ENCODE measurements at regions not wholly inside any gene's neighbourhood (a gene's known extent, or its start where the extent isn't known, plus 50 kb on each side); places are given as distances from the start of the nearest gene placed in this dataset.

GRCh38 chr16:51365715-51366114 is 214.6 kb upstream of the SALL1 start:
- DNase-seq (ENCODE audit: low spot score): no peak
- no peaks in the 10 kb centered on the region for H3K36me3 ChIP-seq
- no peaks in the 10 kb centered on the region for H3K9me3 ChIP-seq
- no peak for TF ChIP-seq CTCF (IDR thresholded peaks at IDR 0.05)
- H3K4me3 ChIP-seq: no peak overlapping the region
- H3K4me1 ChIP-seq (ENCODE audit: control insufficient read depth in 1 of 2, low read depth in 2 of 2): no peaks in the 10 kb centered on the region
- H3K27ac ChIP-seq: no peak overlapping the region
- no peaks in the 10 kb centered on the region for H3K27me3 ChIP-seq (replicated peaks; ENCODE audit: insufficient read depth)
- no peak for ATAC-seq (ENCODE audit: insufficient number of reproducible peaks, low FRiP score, low read depth)

GRCh38 chr16:51359141-51359955 is 208.3 kb upstream of the SALL1 start:
- H3K27ac ChIP-seq: no peak overlapping the region
- ATAC-seq (ENCODE audit: insufficient number of reproducible peaks, low FRiP score, low read depth): peak; percentile 7
- no peak for TF ChIP-seq CTCF (IDR thresholded peaks at IDR 0.05)
- H3K36me3 ChIP-seq: no peaks in the 10 kb centered on the region
- H3K27me3 ChIP-seq (replicated peaks; ENCODE audit: insufficient read depth): no peaks in the 10 kb centered on the region
- no peaks in the 10 kb centered on the region for H3K9me3 ChIP-seq
- H3K4me3 ChIP-seq: no peak overlapping the region
- no peak for DNase-seq (ENCODE audit: low spot score)
- no peaks in the 10 kb centered on the region for H3K4me1 ChIP-seq (ENCODE audit: control insufficient read depth in 1 of 2, low read depth in 2 of 2)

- H3K4me3 ChIP-seq: no peak overlapping the region
- no peaks in the 10 kb centered on the region for H3K27me3 ChIP-seq (replicated peaks; ENCODE audit: insufficient read depth)
- H3K4me1 ChIP-seq (ENCODE audit: control insufficient read depth in 1 of 2, low read depth in 2 of 2): no peaks in the 10 kb centered on the region
- no peaks in the 10 kb centered on the region for H3K36me3 ChIP-seq
- no peak for TF ChIP-seq CTCF (IDR thresholded peaks at IDR 0.05)
- no peaks in the 10 kb centered on the region for H3K9me3 ChIP-seq
- ATAC-seq (ENCODE audit: insufficient number of reproducible peaks, low FRiP score, low read depth) (no peak), DNase-seq (ENCODE audit: low spot score) (no peak)
- no peak overlapping the region for H3K27ac ChIP-seq
Measured at GRCh38 chr16:51357839-51358238, 206.8 kb upstream of the SALL1 start.

- no peak overlapping the region for H3K4me3 ChIP-seq
- H3K27ac ChIP-seq: no peak overlapping the region
- no peak for TF ChIP-seq CTCF (IDR thresholded peaks at IDR 0.05)
- H3K36me3 ChIP-seq: no peaks in the 10 kb centered on the region
- DNase-seq (ENCODE audit: low spot score) (no peak), ATAC-seq (ENCODE audit: insufficient number of reproducible peaks, low FRiP score, low read depth) (no peak)
- H3K27me3 ChIP-seq (replicated peaks; ENCODE audit: insufficient read depth): no peaks in the 10 kb centered on the region
- no peaks in the 10 kb centered on the region for H3K4me1 ChIP-seq (ENCODE audit: control insufficient read depth in 1 of 2, low read depth in 2 of 2)
- no peaks in the 10 kb centered on the region for H3K9me3 ChIP-seq
Measured at GRCh38 chr16:51355875-51356274, 204.8 kb upstream of the SALL1 start.

- Histone ChIP-seq H3K4me1 (ENCODE audit: control insufficient read depth in 1 of 2, low read depth in 2 of 2) (no peaks in the 10 kb centered on the region), H3K4me3 (no peak overlapping the region), H3K9me3 (no peaks in the 10 kb centered on the region), H3K27me3 (replicated peaks; ENCODE audit: insufficient read depth) (no peaks in the 10 kb centered on the region), H3K36me3 (no peaks in the 10 kb centered on the region), H3K27ac (no peak overlapping the region)
- ATAC-seq (ENCODE audit: insufficient number of reproducible peaks, low FRiP score, low read depth): no peak
- DNase-seq (ENCODE audit: low spot score): no peak
- TF ChIP-seq CTCF (IDR thresholded peaks at IDR 0.05): no peak
Measured at GRCh38 chr16:51355195-51355594, 204.1 kb upstream of the SALL1 start.

All from thoracic aorta (tissue), 2 donors.